Right lobe of liver (tissue), 6 donors: ENCODE measurements at regions not wholly inside any gene's neighbourhood (a gene's known extent, or its start where the extent isn't known, plus 50 kb on each side); places are given as distances from the start of the nearest gene placed in this dataset.

Experiments
- ATAC-seq, 4 donors: fragments of 200-7000 bp; cut with Tn5 transposase; one replicate each; pipeline ENCODE4 v1.9.1; 2020; ENCODE audit warnings: mild to moderate bottlenecking in 4 of 4, moderate library complexity in 4 of 4
- DNase-seq, 3 donors: peaks; one replicate each; pipeline ENCODE4 v3.0.0-alpha.2; 2020
- H3K27ac ChIP-seq, 3 donors: fragments of 200-600 bp; one replicate each; pipeline ENCODE4 v1.8.0; 2022
- H3K27me3 ChIP-seq, 2 donors: fragments of 200-600 bp; one replicate each; pipeline ENCODE4 v1.8.0; 2022
- H3K36me3 ChIP-seq, 4 donors: fragments of 200-600 bp; sonication (generic) in 1 of 4; one replicate each; pipeline versions ENCODE4 v1.5.1 to v1.8.0; 2017 to 2022; ENCODE audit warnings: control low read depth in 1 of 4
- H3K4me1 ChIP-seq, 4 donors: fragments of 200-600 bp; sonication (generic) in 1 of 4; one replicate each; pipeline versions ENCODE4 v1.5.1 to v1.8.0; 2017 to 2022; ENCODE audit warnings: control low read depth in 1 of 4
- H3K4me3 ChIP-seq, 3 donors: fragments of 200-600 bp; one replicate each; pipeline ENCODE4 v1.8.0; 2022
- H3K9me3 ChIP-seq, 4 donors: fragments of 200-600 bp; sonication (generic) in 1 of 4; one replicate each; pipeline versions ENCODE4 v1.5.1 to v1.8.0; 2017 to 2022; ENCODE audit warnings: control low read depth in 1 of 4
- CTCF ChIP-seq, 4 donors: fragments of 200-600 bp in 3 of 4; fragments of 450-650 bp in 1 of 4; IDR thresholded peaks; one replicate each; pipeline versions ENCODE4 v1.5.1 to v1.8.0; 2016 to 2022; ENCODE audit warnings: antibody characterized with exemption in 4 of 4, mild to moderate bottlenecking in 2 of 4
- POLR2A ChIP-seq: fragments of 450-650 bp; IDR thresholded peaks from one replicate; pipeline ENCODE4 v1.6.1; 2017; ENCODE audit warnings: antibody characterized with exemption, mild to moderate bottlenecking
- WGBS: methylation state at CpG from one replicate; pipeline ENCODE4 v1.1.6; 2018; ENCODE audit warnings: low coverage, low lambda C conversion rate; ENCODE audit not compliant: insufficient coverage; ENCODE audit errors: missing lambda C conversion rate; 5-methylcytosine and 5-hydroxymethylcytosine counted together
- intact Hi-C, 2 donors: fragments of 100-400 bp; cut with DNase I; formaldehyde crosslinking; loops; one replicate each; pipeline versions ENCODE4 v1.11.2 to v1.14.1; 2022
- donor health status: DM: no; HTN: yes; CAD: no.
- donor health status: DM: no; HTN: no; CAD: no.
- donor health status: DM: no; HTN: no; CAD: no.
- donor health status: DM: no; HTN: yes; CAD: no.
- donor health status: DM: no; HTN: yes; CAD: no.

- Histone ChIP-seq H3K27me3 (no peaks in the 10 kb centered on the region), H3K4me1 (no peaks in the 10 kb centered on the region), H3K27ac (no peak overlapping the region), H3K4me3 (no peak overlapping the region), H3K9me3 (no peaks in the 10 kb centered on the region), H3K36me3 (no peaks in the 10 kb centered on the region)
- WGBS = 38% methylated on average over 4 of the region's 4 CpGs
- TF ChIP-seq CTCF (IDR thresholded peaks at IDR 0.05) (no peak), POLR2A (no peak)
- DNase-seq (no peak), ATAC-seq (no peak)
- intact Hi-C loops = no loop called here
Observed at GRCh38 chr11:38988908-38989307, 2390.9 kb upstream of the RAG2 start.

GRCh38 chr11:38972220-38972619 lies 2374.2 kb upstream of the RAG2 start:
- ATAC-seq (no peak), DNase-seq (no peak)
- H3K27me3 ChIP-seq = no peaks in the 10 kb centered on the region
- H3K36me3 ChIP-seq = no peaks in the 10 kb centered on the region
- H3K9me3 ChIP-seq = no peaks in the 10 kb centered on the region
- intact Hi-C loops = no loop called here
- no peak overlapping the region for H3K4me3 ChIP-seq
- no peaks in the 10 kb centered on the region for H3K4me1 ChIP-seq
- no peak overlapping the region for H3K27ac ChIP-seq
- TF ChIP-seq CTCF (IDR thresholded peaks at IDR 0.05) = no peak
- WGBS = 87% methylated on average over 1 of the region's 1 CpG

GRCh38 chr11:38971141-38971540 lies 2373.1 kb upstream of the RAG2 start:
- Histone ChIP-seq H3K4me3 (no peak overlapping the region), H3K27ac (no peak overlapping the region), H3K27me3 (no peaks in the 10 kb centered on the region), H3K36me3 (no peaks in the 10 kb centered on the region), H3K9me3 (no peaks in the 10 kb centered on the region), H3K4me1 (no peaks in the 10 kb centered on the region)
- WGBS = 69% methylated on average over 6 of the region's 6 CpGs
- ATAC-seq (no peak), DNase-seq (no peak)
- no peak for TF ChIP-seq CTCF (IDR thresholded peaks at IDR 0.05)
- no peak for TF ChIP-seq POLR2A
- intact Hi-C loops = no loop called here

GRCh38 chr11:38968951-38969350 lies 2370.9 kb upstream of the RAG2 start:
- DNase-seq (no peak), ATAC-seq (no peak)
- Histone ChIP-seq H3K9me3 (no peaks in the 10 kb centered on the region), H3K36me3 (no peaks in the 10 kb centered on the region), H3K27ac (no peak overlapping the region), H3K4me1 (no peaks in the 10 kb centered on the region), H3K4me3 (no peak overlapping the region), H3K27me3 (no peaks in the 10 kb centered on the region)
- TF ChIP-seq CTCF (IDR thresholded peaks at IDR 0.05) (no peak), POLR2A (no peak)
- WGBS = 0% methylated on average over 1 of the region's 1 CpG
- intact Hi-C loops = no loop called here

GRCh38 chr11:38952698-38953097 lies 2354.7 kb upstream of the RAG2 start:
- 67% methylated on average over 4 of the region's 4 CpGs for WGBS
- intact Hi-C loops = no loop called here
- H3K4me1 ChIP-seq = no peaks in the 10 kb centered on the region
- no peak overlapping the region for H3K4me3 ChIP-seq
- no peak for ATAC-seq
- H3K9me3 ChIP-seq = no peaks in the 10 kb centered on the region
- H3K27me3 ChIP-seq = no peaks in the 10 kb centered on the region
- TF ChIP-seq POLR2A (no peak), CTCF (IDR thresholded peaks at IDR 0.05) (no peak)
- no peak for DNase-seq
- no peak overlapping the region for H3K27ac ChIP-seq
- no peaks in the 10 kb centered on the region for H3K36me3 ChIP-seq
